Nephron (organoid): ENCODE measurements at regions not wholly inside any gene's neighbourhood (a gene's known extent, or its start where the extent isn't known, plus 50 kb on each side); places are given as distances from the start of the nearest gene placed in this dataset.

Source experiments
- H3K27ac Mint-ChIP-seq, 3 experiments: 2 replicates each; pipeline ENCODE4 v1.8.0; 2020; ENCODE audit warnings: mixed read lengths in 3 of 3, mild to moderate bottlenecking in 2 of 3, moderate library complexity in 1 of 3
- H3K27me3 Mint-ChIP-seq: 2 replicates; pipeline ENCODE4 v1.8.0; 2021; ENCODE audit warnings: low read depth, mild to moderate bottlenecking, moderate library complexity, mixed read lengths
- H3K36me3 Mint-ChIP-seq: 2 replicates; pipeline ENCODE4 v1.8.0; 2020; ENCODE audit warnings: low read depth, mixed read lengths
- H3K4me1 Mint-ChIP-seq: 2 replicates; pipeline ENCODE4 v1.8.0; 2020; ENCODE audit warnings: mixed read lengths
- H3K4me3 Mint-ChIP-seq, 3 experiments: 2 replicates each; pipeline ENCODE4 v1.8.0; 2020; ENCODE audit warnings: mild to moderate bottlenecking in 3 of 3, mixed read lengths in 3 of 3, moderate library complexity in 2 of 3
- H3K9me3 Mint-ChIP-seq: 2 replicates; pipeline ENCODE4 v1.8.0; 2020; ENCODE audit warnings: mixed read lengths
- TF ChIP-seq, protein P1 (sequence below), 3 experiments: fragments of 200-600 bp; sonication (generic); IDR thresholded peaks; one replicate each; pipeline ENCODE4 v1.5.0; 2021; ENCODE audit warnings: antibody characterized with exemption in 3 of 3; ENCODE audit not compliant: unreplicated experiment in 3 of 3

DNA sequence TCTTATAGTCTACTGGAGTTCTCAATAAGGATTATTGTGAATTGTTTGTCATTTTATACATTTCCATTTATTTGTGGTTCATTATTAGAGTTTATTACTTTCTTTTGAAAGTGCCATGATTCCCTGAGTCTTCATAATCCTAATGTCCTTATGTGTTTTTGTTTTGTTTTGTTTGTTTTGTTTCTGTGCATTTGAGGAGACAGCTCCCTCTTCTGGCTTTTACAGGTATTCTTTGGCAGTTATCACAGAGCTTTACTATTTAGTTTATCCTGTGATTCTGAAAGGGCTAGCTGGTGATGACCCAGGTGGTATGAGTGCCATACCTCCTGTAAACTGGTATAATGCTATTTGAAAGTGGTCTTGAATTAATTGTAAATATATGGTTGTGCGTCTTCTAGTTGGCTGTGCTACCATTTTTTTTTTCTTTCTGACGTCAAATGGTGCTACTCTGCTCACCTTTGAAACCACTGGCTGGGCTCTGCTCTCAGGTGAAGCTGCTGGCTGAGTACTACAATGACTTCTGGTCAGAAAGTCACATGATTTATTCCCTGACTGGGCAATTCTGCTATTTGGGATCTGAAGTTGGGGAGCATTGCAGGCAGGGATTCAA, 751.2 kb downstream of the JRKL start:
- Mint-ChIP-seq H3K27ac (no peak overlapping the region), H3K4me3 (no peak overlapping the region), H3K4me1 (no peaks in the 10 kb centered on the region), H3K27me3 (no peaks in the 10 kb centered on the region), H3K36me3 (peaks cover 8% of the 10 kb centered on the region), H3K9me3 (peaks cover 32% of the 10 kb centered on the region)
- TF ChIP-seq, protein P1, sequence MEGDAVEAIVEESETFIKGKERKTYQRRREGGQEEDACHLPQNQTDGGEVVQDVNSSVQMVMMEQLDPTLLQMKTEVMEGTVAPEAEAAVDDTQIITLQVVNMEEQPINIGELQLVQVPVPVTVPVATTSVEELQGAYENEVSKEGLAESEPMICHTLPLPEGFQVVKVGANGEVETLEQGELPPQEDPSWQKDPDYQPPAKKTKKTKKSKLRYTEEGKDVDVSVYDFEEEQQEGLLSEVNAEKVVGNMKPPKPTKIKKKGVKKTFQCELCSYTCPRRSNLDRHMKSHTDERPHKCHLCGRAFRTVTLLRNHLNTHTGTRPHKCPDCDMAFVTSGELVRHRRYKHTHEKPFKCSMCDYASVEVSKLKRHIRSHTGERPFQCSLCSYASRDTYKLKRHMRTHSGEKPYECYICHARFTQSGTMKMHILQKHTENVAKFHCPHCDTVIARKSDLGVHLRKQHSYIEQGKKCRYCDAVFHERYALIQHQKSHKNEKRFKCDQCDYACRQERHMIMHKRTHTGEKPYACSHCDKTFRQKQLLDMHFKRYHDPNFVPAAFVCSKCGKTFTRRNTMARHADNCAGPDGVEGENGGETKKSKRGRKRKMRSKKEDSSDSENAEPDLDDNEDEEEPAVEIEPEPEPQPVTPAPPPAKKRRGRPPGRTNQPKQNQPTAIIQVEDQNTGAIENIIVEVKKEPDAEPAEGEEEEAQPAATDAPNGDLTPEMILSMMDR (IDR thresholded peaks at IDR 0.05; ENCODE audit: unreplicated experiment in 3 of 3) = peak in 1 of 3 experiments; percentile 52

DNA sequence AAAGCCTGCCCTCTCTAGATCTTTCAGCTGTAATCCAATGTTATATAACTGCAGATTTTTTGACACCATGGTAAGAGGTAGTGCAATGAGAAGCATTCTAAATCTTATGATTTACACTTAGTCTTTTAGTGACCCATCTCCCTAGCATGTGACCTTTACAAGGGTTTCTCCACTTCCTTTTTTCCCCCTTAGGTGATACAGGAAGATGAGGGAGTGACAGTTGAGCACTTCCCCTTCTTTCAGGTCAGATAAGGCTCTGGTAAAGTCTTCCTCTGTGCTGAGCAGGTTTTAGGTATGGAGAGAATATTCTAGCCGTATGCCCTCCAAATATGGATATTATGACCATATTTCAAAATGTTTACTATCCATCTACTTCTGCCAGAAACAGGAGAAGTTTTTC, 753.6 kb downstream of the JRKL start:
- no peaks in the 10 kb centered on the region for H3K27me3 Mint-ChIP-seq
- H3K27ac Mint-ChIP-seq = no peak overlapping the region
- peaks cover 27% of the 10 kb centered on the region for H3K9me3 Mint-ChIP-seq
- H3K4me1 Mint-ChIP-seq = no peaks in the 10 kb centered on the region
- H3K36me3 Mint-ChIP-seq = peaks cover 8% of the 10 kb centered on the region
- H3K4me3 Mint-ChIP-seq = no peak overlapping the region
- TF ChIP-seq, protein P1 (IDR thresholded peaks at IDR 0.05; ENCODE audit: unreplicated experiment in 3 of 3) = no peak

DNA sequence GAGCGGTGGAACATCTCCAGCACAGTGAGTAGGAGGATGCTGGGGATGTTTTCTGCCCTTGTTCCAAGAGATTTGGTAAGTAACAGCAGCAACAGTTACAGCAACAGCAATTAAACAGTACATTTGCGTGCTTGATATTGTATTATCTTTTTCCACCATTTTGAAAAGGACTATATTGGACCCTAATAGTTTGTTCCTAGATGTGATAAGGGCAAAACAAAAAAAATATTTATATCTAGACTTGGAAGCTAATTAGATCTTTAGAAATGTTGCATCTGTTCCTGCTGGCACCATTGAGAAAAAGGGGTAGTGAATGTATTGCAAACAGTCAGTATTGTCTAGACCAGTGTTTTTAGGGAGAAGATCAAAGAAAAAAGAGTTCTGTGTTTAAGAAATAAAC, 759.9 kb downstream of the JRKL start:
- Mint-ChIP-seq H3K27me3 (no peaks in the 10 kb centered on the region), H3K36me3 (no peaks in the 10 kb centered on the region), H3K9me3 (no peaks in the 10 kb centered on the region), H3K27ac (no peak overlapping the region), H3K4me1 (peaks cover 5% of the 10 kb centered on the region), H3K4me3 (no peak overlapping the region)
- TF ChIP-seq, protein P1 (IDR thresholded peaks at IDR 0.05; ENCODE audit: unreplicated experiment in 3 of 3) = no peak

DNA sequence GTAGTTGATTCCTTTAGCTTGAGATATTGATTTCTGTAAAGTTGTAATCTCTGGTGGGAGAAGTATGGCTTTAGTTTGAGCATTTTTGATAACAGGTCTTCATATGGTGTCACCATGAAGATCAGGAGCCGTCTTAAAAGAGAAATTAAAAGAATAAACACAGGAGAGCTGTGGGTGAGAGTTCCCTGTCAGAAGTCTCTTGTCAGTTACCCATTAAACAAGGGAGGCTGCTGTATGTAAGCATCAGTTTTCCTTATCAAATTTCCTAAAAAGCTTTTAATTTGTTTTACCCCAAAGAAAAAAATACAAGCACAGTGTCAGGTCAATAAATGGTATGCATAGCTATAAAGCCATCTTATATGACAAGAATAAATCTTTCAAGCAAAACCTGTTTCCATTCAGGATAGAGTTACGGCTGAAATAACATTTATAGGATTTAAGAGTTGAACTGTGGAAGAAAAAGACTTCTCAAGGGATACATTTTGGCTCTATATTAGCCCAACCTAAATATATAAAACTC, 767.5 kb downstream of the JRKL start:
- TF ChIP-seq, protein P1 (IDR thresholded peaks at IDR 0.05; ENCODE audit: unreplicated experiment in 3 of 3) = no peak
- H3K4me3 Mint-ChIP-seq = no peak overlapping the region
- no peaks in the 10 kb centered on the region for H3K27me3 Mint-ChIP-seq
- H3K9me3 Mint-ChIP-seq = no peaks in the 10 kb centered on the region
- H3K27ac Mint-ChIP-seq = peak overlapping the region in 2 of 3 experiments; percentile 8 to 88
- peaks cover 33% of the 10 kb centered on the region for H3K4me1 Mint-ChIP-seq
- H3K36me3 Mint-ChIP-seq = no peaks in the 10 kb centered on the region

DNA sequence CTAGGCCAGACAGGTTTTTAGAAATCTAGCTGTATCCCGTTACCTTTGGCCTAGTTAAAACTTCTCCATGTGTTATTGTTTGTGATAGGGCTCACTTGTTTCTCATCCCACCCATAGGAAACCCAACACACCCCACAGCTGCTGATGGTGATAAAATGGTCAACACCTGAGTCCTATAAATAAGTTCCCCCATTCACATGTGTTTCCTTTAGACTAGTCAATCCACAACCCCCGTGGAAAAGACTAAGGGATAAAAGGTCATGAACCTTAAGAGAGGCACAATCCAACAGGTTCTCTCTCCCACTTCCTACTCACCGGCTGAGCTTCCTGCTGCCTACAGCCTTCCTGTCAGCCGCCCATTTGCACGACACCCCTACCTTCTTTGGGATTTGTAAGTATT, 768.4 kb downstream of the JRKL start:
- no peaks in the 10 kb centered on the region for H3K9me3 Mint-ChIP-seq
- no peaks in the 10 kb centered on the region for H3K27me3 Mint-ChIP-seq
- peaks cover 40% of the 10 kb centered on the region for H3K4me1 Mint-ChIP-seq
- TF ChIP-seq, protein P1 (IDR thresholded peaks at IDR 0.05; ENCODE audit: unreplicated experiment in 3 of 3) = no peak
- no peaks in the 10 kb centered on the region for H3K36me3 Mint-ChIP-seq
- H3K4me3 Mint-ChIP-seq = peak overlapping the region in 1 of 3 experiments; percentile 61
- H3K27ac Mint-ChIP-seq = peak overlapping the region; percentile 3 to 88 (median 21)

DNA sequence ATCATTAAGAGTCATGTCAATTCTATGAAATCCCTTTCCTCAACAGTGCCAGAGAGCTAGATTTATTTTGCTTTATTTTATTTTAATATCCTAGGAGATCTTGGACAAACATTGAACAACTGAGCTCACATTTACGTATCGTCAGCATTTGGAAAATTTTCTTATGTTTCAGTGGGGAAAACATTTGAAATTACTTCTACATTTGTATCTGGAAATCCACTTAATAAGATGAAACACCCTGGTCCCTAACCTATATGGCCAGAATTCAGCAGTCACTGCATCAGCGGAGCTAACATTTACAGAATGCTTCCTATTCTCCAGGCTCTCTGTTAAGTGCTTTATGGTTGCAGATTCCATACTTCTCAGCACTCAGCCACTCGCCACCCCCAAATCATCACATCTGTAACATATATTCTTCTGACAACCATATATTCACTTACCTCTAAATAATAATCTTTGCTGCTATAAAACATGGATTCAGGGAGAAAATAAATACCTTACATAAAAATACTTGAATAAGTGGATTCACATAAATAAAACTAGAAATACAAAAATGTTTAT, 773.9 kb downstream of the JRKL start:
- Mint-ChIP-seq H3K9me3 (no peaks in the 10 kb centered on the region), H3K36me3 (no peaks in the 10 kb centered on the region), H3K4me3 (no peak overlapping the region), H3K4me1 (peaks cover 15% of the 10 kb centered on the region), H3K27me3 (no peaks in the 10 kb centered on the region), H3K27ac (no peak overlapping the region)
- TF ChIP-seq, protein P1 (IDR thresholded peaks at IDR 0.05; ENCODE audit: unreplicated experiment in 3 of 3) = no peak
